HG03571 (cell line): ENCODE measurements at regions not wholly inside any gene's neighbourhood (a gene's known extent, or its start where the extent isn't known, plus 50 kb on each side); places are given as distances from the start of the nearest gene placed in this dataset.
"Not testable (repeated sequence)": the region's sequence is repeated elsewhere in the genome, so short reads cannot be mapped to it uniquely, and the experiment has no call there.

Experiments
- ATAC-seq: cut with Tn5 transposase; IDR thresholded peaks from one replicate; pipeline ENCODE4 v1.9.1; 2021; ENCODE audit not compliant: unreplicated experiment

DNA sequence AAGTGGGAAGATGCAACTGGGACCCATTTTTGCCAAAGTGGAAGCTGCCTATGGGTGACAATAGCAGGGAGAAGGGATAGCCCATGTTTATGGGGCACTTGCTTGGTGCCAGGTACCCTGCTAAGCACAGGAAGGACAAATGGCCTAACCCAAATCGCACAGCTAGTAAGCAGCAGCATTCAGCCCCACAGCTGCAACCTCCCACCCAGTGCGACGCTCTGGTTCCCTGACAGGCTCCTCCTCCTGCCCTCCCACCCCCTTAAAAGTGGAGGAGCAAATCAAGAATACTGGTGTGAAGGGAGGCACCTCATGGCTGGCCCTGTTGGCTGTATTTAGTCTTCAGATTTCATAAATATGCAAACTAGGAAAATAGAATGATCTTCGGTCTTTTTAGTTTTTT is 76.2 kb downstream of the RIN2 start:
- no peak for ATAC-seq

DNA sequence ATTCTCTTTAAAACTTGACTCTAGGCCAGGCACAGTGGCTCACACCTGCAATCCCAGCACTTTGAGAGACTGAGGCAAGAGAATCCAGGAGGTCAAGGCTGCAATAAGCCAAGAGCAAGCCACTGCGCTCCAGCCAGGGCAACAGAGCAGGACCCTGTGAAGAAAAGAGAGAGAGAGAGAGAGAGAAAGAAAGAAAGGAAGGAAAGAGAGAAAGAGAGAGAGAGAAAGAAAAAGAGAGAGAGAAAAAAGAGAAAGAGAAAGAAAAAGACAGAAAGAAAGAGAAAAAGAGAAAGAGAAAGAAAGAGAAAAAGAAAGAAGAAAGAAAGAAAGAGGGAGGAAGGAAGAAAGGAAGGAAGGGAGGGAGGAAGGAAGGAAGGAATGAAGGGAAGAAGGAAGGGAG is 76.7 kb downstream of the RIN2 start:
- ATAC-seq = no peak

DNA sequence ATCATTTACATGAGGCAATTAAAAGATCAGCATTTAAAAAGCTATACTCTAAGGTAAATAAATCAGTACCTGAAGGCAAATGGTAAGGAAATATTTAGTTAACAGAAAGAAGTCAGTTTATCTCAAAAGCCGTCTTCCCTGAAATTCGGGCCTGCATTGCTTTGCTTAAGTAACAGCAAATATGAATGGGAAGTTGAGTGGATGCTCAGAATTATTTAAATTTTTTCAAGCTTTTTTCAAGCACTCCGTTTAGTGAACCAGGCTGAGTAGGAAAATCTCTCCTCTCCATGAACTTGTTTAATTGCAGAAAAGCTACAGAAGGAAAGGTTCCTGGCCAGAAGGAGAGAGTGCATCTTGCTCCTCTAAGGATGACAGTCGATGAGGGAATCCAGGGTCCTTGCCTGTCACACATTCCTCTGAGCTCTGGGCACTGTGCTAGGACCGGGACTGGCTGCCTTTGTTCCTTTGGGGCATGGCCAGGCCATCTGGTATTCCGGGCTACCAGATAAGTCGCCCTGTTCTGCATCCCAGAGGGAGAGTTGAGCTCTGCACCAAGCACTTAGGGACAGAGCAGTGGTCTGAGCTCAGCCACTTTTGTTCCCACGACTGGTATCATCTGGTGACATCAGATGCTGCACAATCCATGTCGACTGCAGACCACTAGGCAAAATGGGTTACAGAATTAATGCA is 77.6 kb downstream of the RIN2 start:
- no peak for ATAC-seq

DNA sequence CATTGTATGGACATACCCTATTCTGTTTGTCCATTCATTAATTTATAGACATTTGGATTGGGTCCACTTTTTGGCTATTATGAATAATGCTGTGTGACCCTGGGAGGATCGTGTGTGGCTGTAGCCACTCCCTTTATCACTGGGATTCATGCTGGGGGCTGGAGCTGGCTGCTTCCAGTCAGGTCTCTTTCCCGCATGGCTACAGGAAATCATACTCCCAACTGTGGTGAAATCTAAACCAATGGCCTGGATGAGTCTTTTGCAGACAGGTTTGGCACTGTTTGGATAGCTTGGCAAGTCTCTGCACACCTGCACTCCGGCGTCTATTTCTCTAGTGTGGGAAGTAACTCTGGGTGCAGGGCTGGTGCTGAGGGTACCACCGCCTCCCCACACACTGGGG is 80.4 kb downstream of the RIN2 start:
- ATAC-seq = no peak

DNA sequence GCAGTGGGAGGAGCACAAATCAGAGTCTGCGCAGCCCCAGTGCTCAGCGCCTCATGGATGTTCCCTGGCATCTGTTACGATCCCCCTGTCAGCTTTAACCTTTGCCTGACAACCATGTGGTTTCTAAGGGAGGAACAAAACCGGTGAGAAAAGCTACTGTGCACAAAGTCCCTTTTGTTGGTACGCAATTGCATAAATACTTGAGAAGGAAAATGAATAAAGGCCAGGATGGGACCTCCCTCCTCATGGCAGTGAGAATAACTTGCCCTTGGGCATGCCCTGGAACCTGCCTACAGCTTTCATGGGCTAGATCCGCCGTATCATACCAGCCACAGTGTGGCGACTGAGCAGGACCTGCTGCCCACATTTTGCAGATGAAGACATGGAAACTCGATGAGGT is 81.0 kb downstream of the RIN2 start:
- ATAC-seq = no peak

DNA sequence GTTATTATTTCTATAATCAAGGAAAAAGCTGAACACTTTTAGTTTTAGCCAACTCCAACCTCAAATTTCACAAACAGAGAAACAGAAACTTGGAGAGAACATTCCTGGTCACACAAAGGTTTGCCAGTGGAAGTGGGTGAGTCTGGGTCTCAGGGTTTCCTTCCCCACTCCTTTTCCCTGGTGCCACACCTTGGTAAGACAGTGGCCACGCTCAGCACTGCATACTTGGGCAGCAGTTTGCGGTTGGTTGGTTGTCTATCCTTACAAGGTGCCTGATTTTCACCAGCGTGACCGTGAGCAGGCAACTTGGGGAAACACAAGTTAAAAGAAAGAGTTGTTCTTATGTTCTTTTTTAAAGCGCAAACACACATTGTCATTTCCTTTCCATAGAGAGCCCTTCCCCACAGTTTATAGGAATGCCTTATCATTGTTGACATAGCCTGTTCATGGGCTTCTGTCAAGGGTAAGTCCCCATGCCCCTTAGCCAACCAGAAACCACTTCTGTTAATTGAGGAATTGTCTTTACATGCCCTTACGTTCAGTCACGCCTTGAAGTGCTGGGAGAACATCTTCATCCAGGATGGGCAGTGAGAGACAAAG is 82.2 kb downstream of the RIN2 start:
- no peak for ATAC-seq

DNA sequence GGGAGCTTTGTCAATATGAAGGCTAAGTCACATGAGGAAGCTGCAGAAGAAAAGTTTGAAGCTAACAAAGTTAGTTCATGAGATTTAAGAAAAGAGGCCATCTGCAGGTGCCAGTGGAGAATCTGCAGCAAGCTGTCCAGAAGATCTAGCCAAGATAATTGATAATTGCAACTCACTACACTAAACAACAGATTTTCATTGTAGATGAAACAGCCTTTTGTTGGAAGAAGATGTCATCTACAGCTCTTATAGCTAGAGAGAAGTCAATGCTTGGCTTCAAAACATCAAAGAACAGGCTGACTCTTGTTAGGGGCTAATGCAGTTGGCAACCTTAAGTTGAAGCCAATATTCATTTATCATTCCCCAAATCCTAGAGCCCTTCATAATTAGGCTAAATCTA is 83.7 kb downstream of the RIN2 start:
- ATAC-seq = no peak

DNA sequence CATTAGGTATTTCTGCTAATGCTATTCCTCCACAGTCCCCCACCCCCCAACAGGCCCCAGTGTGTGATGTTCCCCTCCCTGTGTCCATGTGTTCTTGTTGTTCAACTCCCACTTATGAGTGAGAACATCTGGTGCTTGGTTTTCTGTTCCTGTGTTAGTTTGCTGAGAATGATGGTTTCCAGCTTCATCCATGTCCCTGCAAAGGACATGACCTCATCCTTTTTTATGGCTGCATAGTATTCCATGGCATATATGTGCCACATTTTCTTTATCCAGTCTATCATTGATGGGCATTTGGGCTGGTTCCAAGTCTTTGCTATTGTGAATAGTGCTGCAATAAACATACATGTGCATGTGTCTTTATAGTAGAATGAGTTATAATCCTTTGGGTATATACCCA is 86.8 kb downstream of the RIN2 start:
- not testable (repeated sequence) for ATAC-seq

DNA sequence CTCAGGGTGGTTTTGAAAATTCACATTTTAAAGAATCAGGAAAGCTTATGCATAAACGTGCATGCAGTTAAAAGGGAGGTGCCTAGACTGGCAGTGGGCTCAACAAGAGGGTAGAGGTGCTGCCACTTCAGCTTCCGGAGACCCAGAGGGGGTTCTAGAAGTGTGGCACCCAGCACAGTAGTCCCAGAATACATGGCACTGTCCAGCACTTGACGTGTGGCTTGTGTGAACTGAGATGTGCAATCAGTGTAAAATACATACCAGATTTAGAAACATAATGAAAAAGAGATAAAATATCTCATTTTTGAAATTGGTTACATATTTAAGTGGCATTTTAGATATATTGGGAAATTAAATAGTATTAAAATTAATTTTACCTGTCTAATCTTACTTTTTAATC is 89.3 kb downstream of the RIN2 start:
- no peak for ATAC-seq

DNA sequence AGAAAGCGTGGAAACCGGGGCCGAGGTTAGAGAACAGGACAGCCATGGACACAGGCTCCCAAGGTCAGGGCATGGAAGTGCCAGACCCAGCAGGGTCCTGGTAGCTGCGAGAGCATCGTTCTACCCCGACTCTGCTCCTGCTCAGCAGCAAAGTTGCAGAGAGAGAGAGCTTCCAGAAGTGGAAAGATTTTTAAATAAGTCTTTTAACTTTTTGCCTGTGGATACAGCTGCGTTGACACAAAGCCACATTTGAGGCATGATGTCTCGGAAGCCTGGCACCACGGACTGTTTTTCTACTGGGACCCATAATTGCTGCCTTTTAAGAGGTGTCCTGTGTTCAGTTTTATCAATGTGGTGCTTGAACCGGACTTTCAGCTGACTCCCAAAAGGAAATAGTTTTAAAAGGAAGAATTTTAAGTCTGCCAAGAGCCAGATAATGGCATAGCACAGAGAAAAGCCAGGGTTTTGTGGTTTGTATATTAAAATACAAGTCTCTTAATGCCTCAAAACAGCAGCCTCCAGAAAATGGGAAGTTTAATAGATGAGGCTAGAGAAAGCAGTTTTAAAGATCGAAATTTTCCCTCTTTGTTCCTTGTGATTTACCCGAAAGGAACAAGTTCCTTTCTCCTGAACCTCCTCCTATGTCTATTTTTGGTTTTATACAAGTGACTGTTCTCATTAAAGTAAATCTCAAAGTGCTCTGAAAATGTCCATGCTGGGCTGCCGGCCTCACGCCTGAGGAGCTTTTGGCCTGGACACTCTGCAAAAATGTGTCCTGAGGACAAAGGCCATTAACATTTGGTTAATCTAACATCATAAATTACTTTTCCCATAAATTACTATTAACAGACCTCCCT is 91.5 kb downstream of the RIN2 start:
- ATAC-seq = no peak

DNA sequence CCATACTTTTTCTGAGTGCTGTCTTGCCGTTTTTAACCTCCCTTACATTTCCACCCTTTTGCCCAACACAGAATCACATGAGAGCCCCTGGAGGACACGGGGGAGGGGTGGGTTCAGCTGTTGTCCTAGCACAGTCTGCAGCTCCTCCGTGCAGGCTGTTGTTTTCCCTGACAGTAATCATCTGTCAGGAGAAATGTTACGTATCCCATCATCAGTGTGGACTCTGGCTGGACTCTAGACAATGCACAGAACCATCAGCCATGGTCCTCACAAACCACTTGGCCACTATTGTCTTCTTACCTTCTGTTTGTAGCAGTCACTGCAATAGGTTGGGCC is 92.1 kb downstream of the RIN2 start:
- no peak for ATAC-seq

DNA sequence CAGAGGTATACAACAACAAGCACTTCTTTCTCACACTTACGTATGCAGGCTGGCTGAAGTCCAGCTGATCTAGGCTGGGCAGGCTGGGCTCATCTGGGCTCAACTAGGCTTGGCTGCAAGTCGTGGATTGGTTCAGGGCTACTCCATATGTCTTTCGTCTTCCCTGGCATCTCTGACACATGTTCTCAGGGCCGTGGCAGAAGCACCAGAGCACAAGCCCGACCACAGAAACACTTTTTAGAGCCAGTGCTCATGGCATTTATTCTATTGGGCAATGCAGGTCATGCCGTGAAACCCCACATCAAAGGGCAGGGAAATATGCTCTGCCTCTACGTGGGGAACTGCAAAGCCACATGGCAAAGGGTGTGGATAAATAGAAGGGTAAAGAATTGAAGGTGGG is 93.8 kb downstream of the RIN2 start:
- no peak for ATAC-seq

DNA sequence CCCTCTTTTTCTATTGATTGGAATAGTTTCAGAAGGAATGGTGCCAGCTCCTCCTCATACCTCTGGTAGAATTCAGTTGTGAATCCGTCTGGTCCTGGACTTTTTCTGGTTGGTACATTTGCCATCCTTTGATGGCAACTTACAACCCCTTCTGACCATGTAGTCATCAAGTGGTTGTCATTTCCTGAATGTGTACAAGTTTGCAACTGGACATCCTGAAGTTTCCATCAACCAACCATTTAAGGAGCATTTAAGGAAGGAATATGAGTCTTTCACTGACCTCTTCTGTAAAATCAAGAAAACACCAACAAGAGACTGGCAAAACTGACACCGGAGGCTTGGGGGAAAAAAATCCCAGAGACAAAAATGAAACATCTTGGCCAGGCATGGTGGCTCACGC is 97.4 kb downstream of the RIN2 start:
- ATAC-seq = no peak

DNA sequence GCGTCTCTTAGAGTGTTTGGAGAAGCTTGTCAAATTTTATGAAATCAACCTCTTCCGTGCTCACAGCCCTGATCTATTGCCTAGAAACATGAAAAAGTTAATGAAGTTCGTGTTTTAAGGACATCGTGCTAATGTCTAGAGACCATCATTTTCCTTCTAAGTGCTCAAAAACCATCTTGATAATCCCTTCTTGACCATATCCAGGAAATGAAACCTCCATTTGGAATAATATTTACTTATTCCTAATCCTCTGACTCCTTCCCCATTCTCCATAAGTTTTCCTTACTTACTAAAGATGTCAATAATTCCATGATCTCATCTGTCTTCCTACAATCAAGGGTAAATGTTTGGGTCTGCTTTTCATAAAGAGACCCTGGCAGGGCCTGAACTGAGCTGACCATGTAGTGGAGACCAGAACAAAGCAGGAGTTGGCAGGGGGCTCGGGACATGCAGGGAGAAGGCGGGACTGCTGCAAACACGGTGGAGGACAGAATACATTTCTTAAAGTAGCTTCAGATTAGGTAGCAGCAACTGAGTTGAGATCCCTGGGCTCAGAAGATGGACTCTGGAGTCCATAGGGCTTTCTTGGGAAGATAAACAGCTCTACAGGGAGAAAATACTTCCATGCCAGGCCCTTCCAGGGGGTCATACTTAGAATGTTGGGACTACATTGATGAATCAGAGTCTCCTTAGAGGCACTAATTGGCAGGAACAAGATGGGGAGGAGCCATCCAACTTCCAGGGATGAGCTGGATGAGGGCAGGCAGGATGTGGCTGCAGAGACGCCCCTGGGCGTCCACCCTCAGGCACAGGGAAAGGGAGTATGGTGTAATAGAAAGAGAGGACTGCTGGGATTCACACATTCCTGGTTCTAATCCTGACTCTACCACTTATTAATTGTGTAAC is 100.7 kb downstream of the RIN2 start:
- ATAC-seq = no peak

DNA sequence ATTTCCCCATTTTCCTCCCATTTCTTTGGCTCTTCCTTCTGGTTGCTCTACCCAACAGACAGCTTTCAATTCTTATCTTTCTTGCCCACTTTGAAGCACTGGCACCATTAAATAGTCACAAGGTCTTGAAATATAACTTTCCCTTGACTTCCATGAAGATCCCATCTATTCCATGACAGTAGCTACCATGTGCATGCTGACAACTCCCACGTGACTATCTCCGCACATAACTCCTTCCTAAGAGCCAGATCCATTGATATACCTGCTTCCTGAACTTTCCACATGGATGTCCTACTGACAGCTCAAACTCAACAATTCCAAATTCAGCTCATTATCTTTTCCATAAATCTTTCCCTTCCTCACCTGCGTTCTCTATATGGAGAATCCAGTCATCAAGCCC is 101.4 kb downstream of the RIN2 start:
- no peak for ATAC-seq

DNA sequence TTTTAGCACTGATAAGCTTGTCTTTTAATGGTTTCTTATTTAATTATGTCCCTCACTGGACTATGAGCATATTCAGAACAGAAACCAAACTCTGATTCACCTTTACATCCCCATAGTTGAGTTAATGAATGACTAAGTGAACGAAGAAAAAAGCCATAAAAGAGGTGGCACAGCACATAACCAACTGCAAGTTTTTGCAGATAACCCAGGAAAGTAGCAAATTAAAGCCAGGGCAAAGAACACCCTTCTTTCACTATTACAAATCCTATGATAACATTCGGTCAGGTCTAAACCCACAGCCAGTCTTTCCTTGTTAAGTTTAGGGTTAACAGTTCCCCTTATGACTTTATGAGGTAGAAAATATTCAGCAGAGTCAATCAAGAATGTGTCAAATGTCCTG is 102.7 kb downstream of the RIN2 start:
- no peak for ATAC-seq

DNA sequence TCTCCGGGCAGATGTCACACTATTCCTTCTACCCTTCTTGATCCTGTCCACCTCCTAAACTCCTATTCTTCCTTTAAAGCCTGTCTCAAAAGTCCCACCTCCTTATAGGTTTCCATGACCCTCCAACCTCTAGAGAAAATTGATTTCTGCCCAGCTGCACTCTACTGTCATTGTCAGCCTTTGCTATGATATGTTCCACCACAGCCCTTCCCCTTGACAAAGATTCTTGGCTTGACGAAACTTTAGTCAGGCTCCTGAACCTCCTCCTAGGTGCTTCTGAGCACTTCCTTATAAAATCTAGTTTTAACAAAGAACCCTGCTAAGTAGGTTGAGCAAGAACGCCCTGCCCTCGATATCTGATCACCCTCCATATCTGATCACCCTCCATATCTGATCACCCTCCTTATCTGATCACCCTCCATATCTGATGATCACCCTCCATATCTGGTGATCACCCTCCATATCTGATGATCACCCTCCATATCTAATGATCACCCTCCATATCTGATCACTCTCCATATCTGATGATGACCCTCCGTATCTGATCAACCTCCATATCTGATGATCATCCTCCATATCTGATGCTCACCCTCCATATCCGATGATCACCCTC is 103.2 kb downstream of the RIN2 start:
- ATAC-seq = no peak

DNA sequence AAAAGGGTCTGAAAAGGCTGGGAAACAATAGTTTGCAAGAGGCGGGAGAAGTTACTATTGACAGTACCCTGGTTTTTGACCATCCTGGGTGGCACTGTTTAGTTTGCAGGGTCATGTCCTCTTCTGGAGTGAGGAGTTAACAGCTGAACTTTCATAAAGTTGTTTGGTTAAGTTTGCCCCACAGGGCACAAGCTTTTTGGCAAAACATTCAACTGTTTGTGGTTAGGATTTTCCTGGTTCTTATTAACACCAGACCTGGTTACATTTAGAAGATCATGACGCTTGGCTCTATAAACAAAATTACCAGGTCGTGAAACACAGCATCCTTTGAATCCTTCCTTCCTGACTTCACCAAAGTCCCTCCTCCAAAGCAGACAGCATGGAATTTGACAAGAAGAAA is 106.1 kb downstream of the RIN2 start:
- no peak for ATAC-seq

DNA sequence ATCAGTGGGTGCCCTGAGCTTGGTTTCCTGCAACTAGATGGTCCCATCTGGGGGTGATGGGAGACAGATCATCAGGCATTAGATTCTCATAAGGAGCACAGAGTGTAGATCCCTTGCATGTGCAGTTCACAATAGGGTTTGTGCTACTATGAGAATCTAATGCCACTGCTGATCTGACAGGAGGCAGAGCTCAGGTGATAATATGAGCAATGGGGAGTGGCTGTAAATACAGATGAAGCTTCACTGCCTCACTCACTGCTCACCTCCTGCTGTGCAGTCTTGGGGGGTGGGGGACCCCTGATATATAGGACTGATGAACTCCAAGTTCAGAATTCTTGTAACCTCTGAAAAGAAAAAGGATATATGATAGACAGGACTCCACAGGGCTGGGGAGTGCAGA is 108.0 kb downstream of the RIN2 start:
- no peak for ATAC-seq

DNA sequence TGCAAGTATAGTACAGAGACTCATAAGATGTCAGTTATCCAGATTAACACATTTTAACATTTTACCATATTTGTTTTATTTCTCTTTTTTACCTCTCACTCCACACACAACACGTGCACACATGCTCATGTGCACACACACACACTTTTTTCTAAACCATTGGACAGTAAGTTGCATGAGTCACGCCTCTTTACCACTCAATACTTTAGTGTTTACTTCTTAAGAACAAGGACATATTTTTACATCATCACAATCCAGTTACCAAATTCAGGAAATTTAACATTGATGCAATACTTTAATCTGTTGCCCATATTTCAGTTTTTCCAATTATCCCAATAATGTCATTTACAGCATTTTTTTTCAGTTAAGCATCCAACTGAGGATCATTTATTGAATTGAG is 109.0 kb downstream of the RIN2 start:
- no peak for ATAC-seq

DNA sequence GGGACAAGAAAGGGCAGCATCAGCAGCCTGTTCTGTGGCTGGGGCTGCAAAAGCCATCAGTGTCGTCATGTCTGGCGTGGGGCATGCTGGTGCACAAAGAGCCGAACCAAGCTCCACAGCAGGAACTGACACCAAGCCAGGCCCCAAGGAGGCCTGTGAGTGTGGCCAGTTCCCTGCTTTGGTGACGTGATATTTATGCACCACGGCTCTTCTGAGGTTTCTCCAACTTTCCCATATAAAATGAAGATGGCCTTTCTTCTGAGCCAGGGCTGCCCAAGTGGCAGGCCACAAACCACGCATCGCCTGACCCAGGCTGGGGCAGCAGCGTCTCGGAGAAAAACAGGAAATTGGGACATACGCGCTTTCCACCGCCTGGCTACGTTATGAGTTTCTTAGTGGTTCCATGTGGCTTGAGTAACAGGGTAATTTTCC is 109.9 kb downstream of the RIN2 start:
- ATAC-seq = no peak
